KMS-11 (cell line): ENCODE measurements at regions not wholly inside any gene's neighbourhood (a gene's known extent, or its start where the extent isn't known, plus 50 kb on each side); places are given as distances from the start of the nearest gene placed in this dataset.

Source experiments
- H2AFZ ChIP-seq: fragments of 200-600 bp; sonication (generic); 2 replicates; pipeline ENCODE4 v1.6.1; 2016; ENCODE audit warnings: antibody characterized with exemption, mixed run types, low read depth
- H3K27ac ChIP-seq: fragments of 200-600 bp; sonication (generic); 2 replicates; pipeline ENCODE4 v1.6.1; 2016; ENCODE audit warnings: mild to moderate bottlenecking, mixed run types
- H3K27me3 ChIP-seq: fragments of 200-600 bp; sonication (generic); 2 replicates; pipeline ENCODE4 v1.6.1; 2017; ENCODE audit warnings: mild to moderate bottlenecking, low read depth, mixed run types, moderate library complexity; ENCODE audit not compliant: insufficient read depth
- H3K36me3 ChIP-seq: fragments of 200-600 bp; sonication (generic); 2 replicates; pipeline ENCODE4 v1.6.1; 2017; ENCODE audit warnings: mild to moderate bottlenecking, mixed run types; ENCODE audit not compliant: insufficient read depth
- H3K4me1 ChIP-seq: fragments of 200-600 bp; sonication (generic); 2 replicates; pipeline ENCODE4 v1.6.1; 2016; ENCODE audit warnings: mild to moderate bottlenecking, low read depth, mixed run types; ENCODE audit not compliant: poor library complexity, severe bottlenecking
- H3K4me2 ChIP-seq: fragments of 200-600 bp; sonication (generic); 2 replicates; pipeline ENCODE4 v1.7.0; 2016; ENCODE audit warnings: mild to moderate bottlenecking, mixed run types
- H3K4me3 ChIP-seq: fragments of 200-600 bp; sonication (generic); IDR thresholded peaks from 2 replicates; pipeline ENCODE4 v1.6.1; 2017; ENCODE audit warnings: low read depth, low read length, mixed read lengths; ENCODE audit not compliant: insufficient read depth
- H3K79me2 ChIP-seq: fragments of 200-600 bp; sonication (generic); 2 replicates; pipeline ENCODE4 v1.6.1; 2016; ENCODE audit warnings: low read depth, mixed run types; ENCODE audit not compliant: insufficient read depth
- H3K9ac ChIP-seq: fragments of 200-600 bp; sonication (generic); 2 replicates; pipeline ENCODE4 v1.6.1; 2016; ENCODE audit warnings: mild to moderate bottlenecking, mixed run types
- H4K20me1 ChIP-seq: fragments of 200-600 bp; sonication (generic); 2 replicates; pipeline ENCODE4 v1.6.1; 2016; ENCODE audit warnings: mild to moderate bottlenecking, mixed run types; ENCODE audit not compliant: insufficient read depth
- TF ChIP-seq, protein P1 (sequence below): fragments of 200-600 bp; sonication (generic); conservative IDR thresholded peaks from 2 replicates; pipeline ENCODE4 v1.6.1; 2017; ENCODE audit warnings: low read depth, mild to moderate bottlenecking, antibody characterized with exemption, low read length, moderate library complexity, mixed read lengths

DNA sequence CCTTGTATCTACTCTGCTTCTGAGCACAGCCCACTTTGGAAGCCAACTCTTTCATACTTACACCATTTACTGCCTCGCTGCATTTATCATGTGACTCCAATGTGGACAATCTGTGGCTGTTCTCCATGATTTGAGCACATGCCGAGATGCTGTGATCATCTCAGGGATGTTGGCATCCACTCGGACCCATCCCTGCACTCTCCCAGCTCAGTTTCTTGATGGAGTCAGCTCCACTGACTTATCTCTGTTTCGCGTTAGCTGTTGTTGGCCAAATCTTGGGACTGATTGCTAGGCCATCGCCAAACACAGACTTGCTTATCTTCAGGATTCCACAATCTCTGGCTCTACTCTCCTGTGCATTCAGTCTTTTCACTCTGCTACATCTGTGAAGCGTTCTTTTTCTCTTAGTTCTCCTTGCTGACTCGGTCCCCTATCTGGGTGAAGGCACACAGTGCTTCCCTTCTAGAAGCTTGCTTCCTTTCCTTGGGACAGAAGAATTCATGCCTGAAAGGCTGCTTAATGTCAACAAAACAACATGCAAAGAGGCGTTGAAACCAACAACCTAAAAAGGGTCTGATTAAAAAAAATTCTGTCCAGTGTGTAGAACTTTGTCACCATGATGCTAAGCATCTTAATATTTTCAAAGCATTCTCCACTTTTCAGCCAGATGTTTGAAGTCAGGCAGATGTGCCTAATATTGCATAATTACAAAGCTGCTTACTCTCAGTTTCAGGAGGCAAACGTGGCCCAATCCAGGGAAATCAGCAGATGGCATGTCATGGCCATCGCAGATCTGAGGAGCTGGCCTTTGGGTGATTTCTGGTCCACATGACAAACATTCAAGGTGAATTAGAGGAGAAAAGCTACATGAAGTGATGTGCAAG lies 120.7 kb downstream of the NGF start:
- Histone ChIP-seq H3K27ac (no peak overlapping the region), H3K4me1 (no peaks in the 10 kb centered on the region), H3K9ac (no peak overlapping the region), H3K27me3 (no peaks in the 10 kb centered on the region), H3K79me2 (no peaks in the 10 kb centered on the region), H4K20me1 (no peaks in the 10 kb centered on the region), H3K4me3 (no peak overlapping the region), H3K36me3 (no peaks in the 10 kb centered on the region), H2AFZ (no peak overlapping the region), H3K4me2 (no peak overlapping the region)
- TF ChIP-seq, protein P1, sequence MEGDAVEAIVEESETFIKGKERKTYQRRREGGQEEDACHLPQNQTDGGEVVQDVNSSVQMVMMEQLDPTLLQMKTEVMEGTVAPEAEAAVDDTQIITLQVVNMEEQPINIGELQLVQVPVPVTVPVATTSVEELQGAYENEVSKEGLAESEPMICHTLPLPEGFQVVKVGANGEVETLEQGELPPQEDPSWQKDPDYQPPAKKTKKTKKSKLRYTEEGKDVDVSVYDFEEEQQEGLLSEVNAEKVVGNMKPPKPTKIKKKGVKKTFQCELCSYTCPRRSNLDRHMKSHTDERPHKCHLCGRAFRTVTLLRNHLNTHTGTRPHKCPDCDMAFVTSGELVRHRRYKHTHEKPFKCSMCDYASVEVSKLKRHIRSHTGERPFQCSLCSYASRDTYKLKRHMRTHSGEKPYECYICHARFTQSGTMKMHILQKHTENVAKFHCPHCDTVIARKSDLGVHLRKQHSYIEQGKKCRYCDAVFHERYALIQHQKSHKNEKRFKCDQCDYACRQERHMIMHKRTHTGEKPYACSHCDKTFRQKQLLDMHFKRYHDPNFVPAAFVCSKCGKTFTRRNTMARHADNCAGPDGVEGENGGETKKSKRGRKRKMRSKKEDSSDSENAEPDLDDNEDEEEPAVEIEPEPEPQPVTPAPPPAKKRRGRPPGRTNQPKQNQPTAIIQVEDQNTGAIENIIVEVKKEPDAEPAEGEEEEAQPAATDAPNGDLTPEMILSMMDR: no peak

DNA sequence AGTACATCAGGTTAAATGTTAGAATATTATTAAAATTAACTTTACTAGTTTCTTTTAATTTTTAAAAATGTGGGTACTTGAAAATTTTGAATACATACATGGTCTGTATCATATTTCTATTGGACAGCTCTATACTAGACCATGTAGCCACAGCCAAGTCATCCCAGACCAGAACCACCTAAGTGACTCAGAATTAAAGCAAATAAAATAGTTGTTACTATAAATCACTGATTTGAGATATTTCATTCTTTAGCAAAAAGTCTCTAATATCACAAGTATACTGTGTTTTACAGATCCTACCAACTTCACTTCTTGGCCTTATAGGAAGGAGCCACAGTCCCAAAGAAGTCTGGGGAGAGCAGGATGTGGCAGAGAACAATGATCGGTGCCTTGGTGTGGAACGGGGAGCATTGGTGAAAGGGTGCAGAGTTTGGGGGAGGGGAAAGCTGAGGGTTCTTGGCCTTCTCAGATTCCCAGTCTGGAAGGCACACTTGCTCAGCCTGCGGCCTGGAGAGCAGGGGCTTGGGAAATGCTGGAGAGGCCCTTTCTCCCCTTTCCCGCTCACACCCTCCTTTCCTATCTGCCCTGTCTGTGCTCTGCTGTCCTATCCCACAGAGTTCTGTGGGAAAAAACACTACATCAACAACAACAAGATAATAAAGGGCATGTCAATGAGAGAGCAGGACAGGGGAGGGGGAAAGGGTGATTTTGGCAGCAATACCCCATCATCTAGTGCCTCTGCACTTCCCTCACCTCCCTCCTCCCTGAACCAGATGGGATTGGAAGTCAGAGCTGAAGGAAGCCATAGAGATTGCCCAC lies 122.1 kb downstream of the NGF start:
- H2AFZ ChIP-seq: no peak overlapping the region
- H3K4me2 ChIP-seq: no peak overlapping the region
- H3K36me3 ChIP-seq: no peaks in the 10 kb centered on the region
- TF ChIP-seq, protein P1: no peak
- no peaks in the 10 kb centered on the region for H4K20me1 ChIP-seq
- H3K4me3 ChIP-seq: no peak overlapping the region
- H3K4me1 ChIP-seq: no peaks in the 10 kb centered on the region
- H3K27ac ChIP-seq: no peak overlapping the region
- no peaks in the 10 kb centered on the region for H3K79me2 ChIP-seq
- no peak overlapping the region for H3K9ac ChIP-seq
- H3K27me3 ChIP-seq: no peaks in the 10 kb centered on the region

DNA sequence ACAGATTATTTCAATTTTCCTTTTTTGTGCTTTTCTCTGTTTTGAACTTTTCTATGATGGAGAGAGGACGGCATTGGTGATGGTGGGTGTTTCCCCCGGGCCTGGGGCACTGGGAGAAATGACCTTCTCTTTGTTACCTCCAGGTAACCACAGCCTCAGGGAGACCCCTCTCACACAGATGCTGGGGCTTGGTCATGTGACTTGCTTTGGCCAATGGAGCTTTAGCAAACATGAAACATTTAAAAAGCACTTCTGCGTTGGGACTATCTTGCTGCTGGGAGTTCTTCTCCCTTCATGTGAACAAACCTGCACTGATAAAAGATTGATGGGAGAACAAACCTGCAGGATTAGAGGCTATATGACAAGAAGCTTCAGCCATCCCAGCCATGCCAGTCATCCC lies 122.9 kb downstream of the NGF start:
- Histone ChIP-seq H4K20me1 (no peaks in the 10 kb centered on the region), H3K27me3 (no peaks in the 10 kb centered on the region), H3K79me2 (no peaks in the 10 kb centered on the region), H3K4me1 (no peaks in the 10 kb centered on the region), H3K27ac (no peak overlapping the region), H2AFZ (no peak overlapping the region), H3K9ac (no peak overlapping the region), H3K4me2 (no peak overlapping the region), H3K36me3 (no peaks in the 10 kb centered on the region), H3K4me3 (no peak overlapping the region)
- TF ChIP-seq, protein P1: no peak

DNA sequence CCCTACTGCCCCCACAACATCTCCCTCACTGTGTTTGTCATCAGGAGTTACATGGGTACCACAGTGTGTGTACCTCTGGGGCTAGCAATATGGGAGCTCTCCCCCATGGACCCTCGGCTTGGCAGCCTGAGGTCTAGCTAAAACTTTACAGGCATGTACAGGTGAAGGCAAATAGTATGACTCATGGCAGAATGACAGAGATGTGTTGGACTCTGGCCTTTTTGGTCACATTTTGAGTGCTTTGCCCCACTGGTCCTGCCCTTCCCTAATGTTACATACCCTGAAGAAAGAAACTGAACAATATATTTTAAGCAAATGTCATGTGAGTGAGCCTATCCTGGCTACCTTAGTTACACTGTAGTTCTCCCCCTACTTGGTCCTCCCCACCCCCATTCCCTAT lies 124.0 kb downstream of the NGF start:
- Histone ChIP-seq H3K4me1 (no peaks in the 10 kb centered on the region), H3K9ac (no peak overlapping the region), H4K20me1 (no peaks in the 10 kb centered on the region), H3K4me3 (no peak overlapping the region), H2AFZ (no peak overlapping the region), H3K36me3 (no peaks in the 10 kb centered on the region), H3K27me3 (no peaks in the 10 kb centered on the region), H3K79me2 (no peaks in the 10 kb centered on the region), H3K4me2 (no peak overlapping the region), H3K27ac (no peak overlapping the region)
- TF ChIP-seq, protein P1: no peak
